Parathyroid adenoma (tissue), 2 donors: ENCODE measurements at regions not wholly inside any gene's neighbourhood (a gene's known extent, or its start where the extent isn't known, plus 50 kb on each side); places are given as distances from the start of the nearest gene placed in this dataset.

Source experiments
- H2AFZ ChIP-seq: fragments of 300-600 bp; sonication (generic); one replicate; pipeline ENCODE4 v1.7.0; 2017; ENCODE audit warnings: antibody characterized with exemption, mild to moderate bottlenecking
- H3K27ac ChIP-seq: fragments of 300-600 bp; sonication (generic); one replicate; pipeline ENCODE4 v1.7.0; 2017
- H3K27me3 ChIP-seq: fragments of 300-600 bp; sonication (generic); one replicate; pipeline ENCODE4 v1.7.0; 2017; ENCODE audit warnings: low read length; ENCODE audit not compliant: control insufficient read depth, insufficient read depth
- H3K36me3 ChIP-seq: fragments of 300-600 bp; sonication (generic); one replicate; pipeline ENCODE4 v1.7.0; 2017; ENCODE audit warnings: low read length; ENCODE audit not compliant: control insufficient read depth, insufficient read depth
- H3K4me1 ChIP-seq: fragments of 300-600 bp; sonication (generic); one replicate; pipeline ENCODE4 v1.7.0; 2017; ENCODE audit warnings: control low read depth
- H3K4me2 ChIP-seq: fragments of 300-600 bp; sonication (generic); one replicate; pipeline ENCODE4 v1.7.0; 2017; ENCODE audit warnings: low read length
- H3K4me3 ChIP-seq: fragments of 300-600 bp; sonication (generic); one replicate; pipeline ENCODE4 v1.7.0; 2017; ENCODE audit warnings: low read depth, low read length
- H3K79me2 ChIP-seq: fragments of 300-600 bp; sonication (generic); one replicate; pipeline ENCODE4 v1.7.0; 2017; ENCODE audit warnings: control low read depth
- H3K9ac ChIP-seq: fragments of 300-600 bp; sonication (generic); one replicate; pipeline ENCODE4 v1.7.0; 2017; ENCODE audit warnings: mild to moderate bottlenecking
- H3K9me3 ChIP-seq: fragments of 300-600 bp; sonication (generic); one replicate; pipeline ENCODE4 v1.7.0; 2017; ENCODE audit warnings: low read length; ENCODE audit not compliant: control insufficient read depth
- TF ChIP-seq, protein P1 (sequence below): fragments of 300-600 bp; sonication (generic); IDR thresholded peaks from one replicate; pipeline ENCODE4 v1.7.0; 2017; ENCODE audit warnings: antibody characterized with exemption, mild to moderate bottlenecking
- donor health status: primary hyperparathyroidism.

DNA sequence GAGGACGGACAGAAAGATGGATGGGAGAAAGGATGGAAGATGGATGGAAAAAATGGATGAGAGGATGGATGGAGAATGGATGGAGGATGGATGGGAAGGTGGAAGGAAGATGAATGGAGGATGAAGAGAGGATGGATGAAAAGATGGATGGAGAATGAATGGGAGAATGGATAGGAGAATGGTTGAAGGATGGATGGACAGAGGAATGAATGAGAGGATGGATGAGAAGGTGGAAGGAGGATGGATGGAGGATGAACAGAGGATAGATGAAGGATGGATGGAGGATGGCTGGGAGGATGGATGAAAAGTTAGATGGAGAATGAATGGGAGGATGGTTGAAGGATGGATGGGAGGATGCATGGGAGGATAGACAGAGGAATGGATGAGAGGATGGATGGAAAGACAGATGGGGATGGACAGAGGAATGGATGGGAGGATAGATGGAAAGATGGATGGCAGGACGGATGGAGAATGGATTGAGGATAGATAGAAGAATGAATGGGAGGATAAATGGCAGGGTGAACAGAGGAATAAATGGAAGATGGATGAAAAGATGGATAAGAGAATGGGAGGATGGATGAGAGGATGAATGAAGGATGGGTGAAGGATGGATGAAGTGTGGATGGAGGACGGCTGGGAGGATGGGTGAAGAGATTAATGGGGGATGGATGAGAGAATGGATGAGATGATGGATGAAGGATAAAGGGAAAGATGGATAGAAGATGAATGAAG lies 217.7 kb upstream of the IER5L start:
- Histone ChIP-seq H2AFZ (no peak overlapping the region), H3K27me3 (no peaks in the 10 kb centered on the region), H3K9ac (no peak overlapping the region), H3K79me2 (no peaks in the 10 kb centered on the region), H3K36me3 (no peaks in the 10 kb centered on the region), H3K4me1 (peaks cover 4% of the 10 kb centered on the region), H3K4me2 (no peak overlapping the region), H3K4me3 (no peak overlapping the region), H3K27ac (no peak overlapping the region), H3K9me3 (no peaks in the 10 kb centered on the region)
- TF ChIP-seq, protein P1, sequence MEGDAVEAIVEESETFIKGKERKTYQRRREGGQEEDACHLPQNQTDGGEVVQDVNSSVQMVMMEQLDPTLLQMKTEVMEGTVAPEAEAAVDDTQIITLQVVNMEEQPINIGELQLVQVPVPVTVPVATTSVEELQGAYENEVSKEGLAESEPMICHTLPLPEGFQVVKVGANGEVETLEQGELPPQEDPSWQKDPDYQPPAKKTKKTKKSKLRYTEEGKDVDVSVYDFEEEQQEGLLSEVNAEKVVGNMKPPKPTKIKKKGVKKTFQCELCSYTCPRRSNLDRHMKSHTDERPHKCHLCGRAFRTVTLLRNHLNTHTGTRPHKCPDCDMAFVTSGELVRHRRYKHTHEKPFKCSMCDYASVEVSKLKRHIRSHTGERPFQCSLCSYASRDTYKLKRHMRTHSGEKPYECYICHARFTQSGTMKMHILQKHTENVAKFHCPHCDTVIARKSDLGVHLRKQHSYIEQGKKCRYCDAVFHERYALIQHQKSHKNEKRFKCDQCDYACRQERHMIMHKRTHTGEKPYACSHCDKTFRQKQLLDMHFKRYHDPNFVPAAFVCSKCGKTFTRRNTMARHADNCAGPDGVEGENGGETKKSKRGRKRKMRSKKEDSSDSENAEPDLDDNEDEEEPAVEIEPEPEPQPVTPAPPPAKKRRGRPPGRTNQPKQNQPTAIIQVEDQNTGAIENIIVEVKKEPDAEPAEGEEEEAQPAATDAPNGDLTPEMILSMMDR, result no peak

DNA sequence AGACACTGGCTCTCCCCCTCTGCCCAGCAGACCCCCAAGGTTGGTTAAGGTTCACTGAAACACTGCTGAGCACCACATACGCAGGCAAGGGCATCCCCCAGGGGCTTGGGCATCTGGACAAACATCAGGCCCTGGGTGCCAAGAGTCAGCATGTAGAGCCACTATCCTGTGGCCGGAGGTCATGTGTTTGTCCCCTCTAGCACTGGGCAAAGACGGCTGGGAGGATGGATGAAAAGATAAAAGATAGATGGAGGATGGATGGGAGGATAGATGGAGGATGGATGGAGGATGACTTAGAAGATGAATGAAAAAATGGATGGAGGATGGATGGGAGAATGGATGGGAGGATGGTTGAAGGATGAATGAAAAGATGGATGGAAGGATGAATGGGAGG lies 216.8 kb upstream of the IER5L start:
- H3K36me3 ChIP-seq, result no peaks in the 10 kb centered on the region
- no peaks in the 10 kb centered on the region for H3K27me3 ChIP-seq
- H2AFZ ChIP-seq, result no peak overlapping the region
- H3K27ac ChIP-seq, result no peak overlapping the region
- H3K79me2 ChIP-seq, result no peaks in the 10 kb centered on the region
- H3K9ac ChIP-seq, result no peak overlapping the region
- no peak overlapping the region for H3K4me3 ChIP-seq
- TF ChIP-seq, protein P1, result no peak
- H3K9me3 ChIP-seq, result no peaks in the 10 kb centered on the region
- peaks cover 4% of the 10 kb centered on the region for H3K4me1 ChIP-seq
- no peak overlapping the region for H3K4me2 ChIP-seq

DNA sequence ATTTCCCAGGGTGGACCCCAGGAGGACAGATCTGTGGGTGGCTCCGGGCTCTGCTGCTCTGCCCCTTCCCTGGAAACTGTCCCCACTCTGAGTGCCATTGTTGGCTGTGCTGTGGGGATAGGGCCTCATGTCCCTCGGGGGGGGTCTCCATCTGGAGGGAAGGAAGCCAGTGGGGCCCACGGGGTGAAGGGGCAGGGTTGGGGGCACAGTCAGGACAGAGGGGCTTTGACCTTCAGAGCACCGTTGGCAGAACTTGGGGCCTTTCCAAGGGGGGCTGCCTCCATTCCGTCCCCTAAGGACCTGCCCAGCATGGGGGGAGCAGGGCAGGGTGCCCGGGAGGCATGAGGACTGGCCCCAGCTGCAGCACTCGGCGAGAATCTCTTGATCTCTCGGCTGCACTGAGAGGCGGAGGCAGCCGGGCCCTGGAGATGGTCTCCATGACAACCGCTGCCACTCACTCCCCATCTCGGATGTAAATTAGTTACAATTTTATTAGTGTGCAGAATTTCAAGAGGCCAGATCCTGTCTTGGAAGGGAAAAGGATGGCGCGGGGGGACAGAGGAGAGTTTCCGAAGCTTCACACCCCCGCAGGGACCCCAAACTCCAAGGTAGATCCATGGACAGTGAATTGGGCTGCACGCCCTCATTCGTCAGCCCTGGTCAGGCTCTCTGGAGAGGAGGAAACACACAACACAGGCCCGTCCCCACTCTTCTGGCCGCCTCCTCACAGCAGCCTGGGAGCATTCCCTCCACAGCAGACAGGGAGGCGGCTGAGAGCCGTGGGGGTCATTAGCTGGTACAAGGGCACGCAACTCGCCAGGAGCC lies 216.2 kb upstream of the IER5L start:
- no peaks in the 10 kb centered on the region for H3K79me2 ChIP-seq
- TF ChIP-seq, protein P1, result no peak

DNA sequence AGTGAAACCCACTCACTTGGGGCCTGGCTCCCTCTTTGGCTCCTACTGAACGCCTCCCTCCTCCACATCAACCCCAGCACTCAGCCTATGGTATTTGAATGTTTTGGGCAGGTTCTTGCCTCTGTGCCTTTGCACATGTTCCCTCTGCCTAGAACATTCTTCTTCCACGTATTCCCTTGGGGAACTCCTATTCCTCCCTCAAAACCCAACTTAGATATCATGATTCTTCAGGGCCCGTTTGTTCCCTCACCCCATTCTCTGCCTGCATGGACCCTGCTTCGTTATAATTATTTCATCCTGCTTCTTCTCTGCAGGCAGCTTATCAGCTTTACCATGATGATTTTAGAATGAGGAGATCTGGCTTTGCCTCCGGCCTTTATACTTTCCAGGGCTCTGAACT lies 215.0 kb upstream of the IER5L start:
- TF ChIP-seq, protein P1, result no peak
- H3K27ac ChIP-seq, result no peak overlapping the region
- no peak overlapping the region for H3K9ac ChIP-seq
- no peaks in the 10 kb centered on the region for H3K9me3 ChIP-seq
- H3K4me3 ChIP-seq, result no peak overlapping the region
- H3K4me2 ChIP-seq, result no peak overlapping the region
- no peaks in the 10 kb centered on the region for H3K36me3 ChIP-seq
- H3K4me1 ChIP-seq, result peaks cover 4% of the 10 kb centered on the region
- no peak overlapping the region for H2AFZ ChIP-seq
- H3K27me3 ChIP-seq, result no peaks in the 10 kb centered on the region
- no peaks in the 10 kb centered on the region for H3K79me2 ChIP-seq

More for the DNA sequence above, 216.2 kb upstream of the IER5L start:
- Histone ChIP-seq H3K4me2 (no peak overlapping the region), H3K9ac (no peak overlapping the region), H3K9me3 (no peaks in the 10 kb centered on the region), H3K27me3 (no peaks in the 10 kb centered on the region), H2AFZ (no peak overlapping the region), H3K4me1 (peaks cover 4% of the 10 kb centered on the region), H3K36me3 (no peaks in the 10 kb centered on the region), H3K4me3 (no peak overlapping the region), H3K27ac (no peak overlapping the region)
